Stimulated activated CD4-positive, alpha-beta T cell treated with anti-CD3 and anti-CD28 coated beads, Interleukin-1b, Interleukin-23, amount 100 ng/mL, for 24 hours (primary cell): ENCODE measurements at regions not wholly inside any gene's neighbourhood (a gene's known extent, or its start where the extent isn't known, plus 50 kb on each side); places are given as distances from the start of the nearest gene placed in this dataset.

ENCODE experiments used
- DNase-seq, 4 experiments: peaks; one replicate each; pipeline ENCODE4 v3.0.0-alpha.2; 2020; ENCODE audit warnings: low read depth in 4 of 4, low spot score in 1 of 4

DNA sequence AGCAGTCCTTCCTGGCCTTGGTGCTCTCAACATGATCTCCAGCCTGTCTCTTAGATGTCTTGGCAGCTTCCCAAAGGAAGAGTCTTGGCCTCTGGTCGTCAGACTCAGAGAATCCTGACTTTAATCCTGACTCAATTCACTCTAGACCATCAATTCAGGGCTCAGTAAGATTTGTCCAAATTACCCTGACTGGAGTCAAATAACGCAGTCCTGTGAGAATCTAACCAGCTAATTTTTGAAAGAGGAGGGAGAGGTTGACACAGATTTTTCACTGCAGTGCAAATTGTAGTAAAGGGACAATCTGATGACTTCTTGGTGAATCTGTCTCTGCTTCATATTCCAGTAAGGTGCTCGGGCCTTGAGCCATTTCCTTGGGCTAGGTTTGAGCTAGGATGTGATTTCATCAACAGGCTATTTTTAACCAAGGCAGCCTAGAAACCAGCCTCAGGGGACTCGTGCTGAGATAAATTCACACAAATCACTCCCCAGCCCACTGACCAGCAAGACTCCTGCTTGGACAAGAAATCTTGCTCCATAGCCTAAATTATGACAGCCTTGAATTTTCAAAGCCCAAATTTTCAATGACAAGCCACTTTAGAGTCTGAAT is 257.4 kb downstream of the ENC1 start:
- no peak for DNase-seq

DNA sequence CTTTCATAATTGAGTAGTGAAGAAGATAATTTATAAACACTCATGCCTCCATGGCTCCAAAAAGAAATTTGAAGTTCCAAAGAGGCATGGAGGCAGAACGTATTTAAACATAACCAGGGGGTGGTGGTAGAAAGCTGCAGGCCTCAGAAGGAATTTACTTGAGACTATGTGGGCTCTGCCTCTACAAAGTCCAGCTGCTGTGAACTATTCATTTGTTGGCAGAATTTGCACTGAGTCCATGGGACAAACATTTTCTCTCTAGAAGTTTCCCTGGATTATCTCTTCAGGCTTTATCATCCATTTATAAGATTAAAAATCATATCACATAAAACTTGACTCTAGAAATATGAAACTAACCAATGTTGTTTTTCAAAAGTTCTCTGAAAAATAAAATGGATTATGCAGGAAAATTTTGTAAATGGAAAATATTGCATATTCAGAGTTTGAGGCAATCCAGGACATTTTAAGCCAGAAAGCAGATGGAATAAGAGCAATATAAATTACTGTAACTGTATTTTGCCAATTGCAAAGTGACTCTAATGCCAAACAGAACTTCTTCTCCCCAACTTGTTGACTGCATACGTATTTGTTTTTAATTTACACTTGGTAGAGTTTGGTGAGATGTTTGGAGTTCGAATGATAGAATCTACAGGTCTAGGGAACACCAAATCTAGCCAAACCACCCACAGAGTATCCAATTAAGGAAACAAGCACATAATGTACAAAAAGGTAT is 258.2 kb downstream of the ENC1 start:
- DNase-seq = no peak

DNA sequence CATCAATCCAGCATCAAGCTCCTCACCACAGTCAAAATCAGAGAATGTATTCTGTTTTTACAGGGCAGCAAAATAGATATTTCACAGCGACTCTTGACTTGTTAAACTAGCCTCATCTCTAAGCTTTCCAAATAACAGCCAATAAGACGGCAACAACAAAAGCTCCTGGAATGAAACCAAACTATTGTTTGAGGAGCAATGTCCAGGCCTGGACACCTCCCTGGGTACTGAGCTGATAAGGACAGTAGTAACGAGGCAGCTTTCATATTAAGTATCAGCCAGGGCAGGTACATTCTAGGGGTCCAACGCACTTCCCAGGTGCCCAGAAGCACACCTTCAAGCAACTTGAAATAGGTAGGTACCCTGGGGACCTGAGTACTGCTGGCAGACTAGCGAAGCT is 260.3 kb downstream of the ENC1 start:
- DNase-seq = no peak

DNA sequence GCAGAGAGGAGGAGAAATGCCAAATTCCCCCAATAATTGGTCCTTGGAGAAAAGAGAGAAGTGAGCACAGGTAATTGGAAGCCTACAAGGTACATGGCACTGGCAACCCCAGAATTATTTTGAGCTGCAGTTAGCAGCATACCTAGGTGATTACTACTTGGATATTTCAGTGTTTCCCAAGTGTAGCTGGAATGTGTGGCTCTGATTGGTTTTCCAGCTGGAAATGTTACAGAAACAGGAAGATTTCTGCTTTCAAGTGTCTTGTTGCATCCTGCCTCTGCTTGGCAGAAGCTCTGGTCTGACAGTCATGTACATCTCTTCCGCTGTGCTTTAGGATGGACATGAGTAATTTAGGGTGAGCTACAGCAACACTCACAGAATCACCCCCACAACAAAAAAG is 262.1 kb downstream of the ENC1 start:
- no peak for DNase-seq

DNA sequence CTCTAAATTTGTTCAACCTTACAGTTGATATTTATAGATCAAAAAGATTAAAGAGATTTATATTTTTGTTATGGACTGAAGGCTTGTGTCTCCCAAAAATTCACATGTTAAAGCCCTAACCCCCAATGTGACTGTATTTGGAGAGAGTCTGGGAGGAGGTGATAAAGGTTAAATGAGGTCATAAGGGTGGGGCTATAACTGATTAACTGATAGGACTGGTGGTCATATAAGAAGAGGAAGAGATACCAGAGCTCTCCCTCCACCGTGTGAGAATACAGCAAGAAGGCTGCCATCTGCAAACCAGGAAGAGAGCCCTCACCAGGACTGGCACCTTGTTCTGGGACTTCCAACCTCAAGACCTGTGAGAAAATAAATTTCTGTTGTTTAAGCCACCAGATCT is 264.3 kb downstream of the ENC1 start:
- DNase-seq = no peak

DNA sequence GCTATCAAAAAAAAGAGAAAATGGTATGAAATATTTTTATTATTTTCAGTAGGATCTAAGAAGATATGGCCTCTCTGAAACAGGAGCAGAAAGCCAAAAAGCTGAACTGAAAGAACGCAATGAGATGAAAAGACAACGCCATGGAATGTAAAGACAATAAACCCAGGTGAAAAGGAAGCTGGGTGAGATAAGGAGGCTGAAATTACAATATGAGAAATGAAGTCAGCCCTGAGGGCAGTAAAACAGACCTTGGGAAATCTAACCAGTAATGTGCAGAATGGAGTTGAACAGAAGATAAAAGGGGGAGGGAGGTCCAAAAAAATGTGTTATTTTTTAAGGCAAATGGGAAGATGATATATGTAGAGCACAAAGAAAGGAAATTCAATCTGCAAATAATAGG is 265.3 kb downstream of the ENC1 start:
- DNase-seq = no peak

DNA sequence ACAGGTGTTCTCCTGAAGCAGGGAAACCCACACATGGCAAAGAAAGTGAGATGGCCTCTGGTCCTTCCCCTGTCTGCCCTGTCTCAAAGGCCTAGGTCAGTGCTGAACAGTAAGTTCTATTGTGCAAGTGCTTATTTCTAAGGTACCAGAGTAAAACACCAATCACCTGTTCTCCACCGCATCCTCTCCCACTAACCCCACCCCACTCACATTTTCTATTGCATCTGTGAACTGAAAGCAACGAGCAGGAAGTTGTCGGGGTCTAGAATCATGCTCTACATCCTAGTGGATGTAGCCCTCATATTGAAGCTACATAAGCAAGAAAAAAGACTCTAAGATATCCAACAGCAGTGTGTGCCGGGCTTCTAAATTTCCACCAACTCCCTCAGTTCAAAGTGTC is 265.9 kb downstream of the ENC1 start:
- no peak for DNase-seq

DNA sequence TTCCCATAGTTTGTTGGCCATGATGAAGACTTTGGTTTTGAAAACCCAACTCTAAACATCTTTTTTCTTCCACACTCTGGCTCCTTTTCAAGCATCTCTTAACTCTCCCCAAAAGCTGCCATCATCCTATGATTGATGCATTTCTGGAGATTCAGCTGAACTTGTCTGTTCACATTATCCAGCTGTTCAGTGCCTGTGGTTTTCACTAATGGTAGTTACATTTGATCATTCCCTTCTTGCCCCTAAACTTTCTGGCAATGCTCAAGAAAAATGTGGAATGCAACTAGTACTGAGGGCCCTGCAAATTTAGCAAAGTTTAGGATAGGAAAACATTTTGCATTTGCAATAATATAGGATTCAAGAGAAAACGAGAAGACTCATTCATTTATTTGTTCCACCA is 267.5 kb downstream of the ENC1 start:
- no peak for DNase-seq

DNA sequence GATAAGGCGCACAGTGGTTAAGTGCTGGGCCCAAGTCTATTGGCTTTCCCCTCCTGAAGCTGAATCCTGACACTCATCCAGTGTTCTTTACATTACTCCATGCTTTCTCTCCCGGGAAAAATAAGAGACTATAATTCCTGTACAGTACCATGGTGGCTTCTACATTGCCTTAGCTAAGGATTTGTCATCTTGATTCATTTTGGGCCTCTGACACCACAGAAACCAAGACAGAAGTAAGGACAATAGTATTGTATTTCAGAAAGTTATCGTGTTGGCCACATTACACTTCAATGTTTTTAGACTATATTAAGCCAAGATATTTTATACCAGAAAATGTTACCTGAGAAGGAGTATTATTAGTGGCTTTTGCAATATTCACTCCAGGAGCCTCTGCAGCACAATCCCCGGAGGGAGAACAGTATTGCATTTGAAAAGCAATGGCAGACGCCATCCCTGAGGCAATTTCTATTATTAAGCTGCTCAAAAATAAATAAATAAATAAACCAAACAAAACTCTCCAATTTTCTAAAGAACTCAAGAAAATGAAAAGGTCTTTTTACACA is 267.9 kb downstream of the ENC1 start:
- no peak for DNase-seq

DNA sequence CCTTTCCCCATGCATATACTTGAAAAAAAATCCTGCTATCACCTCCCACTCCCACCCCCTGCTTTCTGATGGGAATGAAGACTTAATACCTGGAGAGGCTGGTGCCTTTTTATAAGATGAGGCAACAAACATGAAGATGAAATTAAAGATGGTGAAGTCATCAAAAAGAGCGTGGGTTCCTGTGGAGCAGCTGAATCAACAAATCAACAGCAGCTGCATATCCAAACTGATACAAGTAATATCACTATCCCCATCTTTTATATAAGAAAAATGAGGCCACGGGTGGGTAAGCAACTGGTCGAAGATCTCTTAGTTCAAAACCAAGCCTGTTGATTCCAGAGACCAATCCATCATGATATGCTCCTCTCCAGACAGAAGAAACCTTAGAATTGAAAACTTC is 268.5 kb downstream of the ENC1 start:
- DNase-seq = no peak

DNA sequence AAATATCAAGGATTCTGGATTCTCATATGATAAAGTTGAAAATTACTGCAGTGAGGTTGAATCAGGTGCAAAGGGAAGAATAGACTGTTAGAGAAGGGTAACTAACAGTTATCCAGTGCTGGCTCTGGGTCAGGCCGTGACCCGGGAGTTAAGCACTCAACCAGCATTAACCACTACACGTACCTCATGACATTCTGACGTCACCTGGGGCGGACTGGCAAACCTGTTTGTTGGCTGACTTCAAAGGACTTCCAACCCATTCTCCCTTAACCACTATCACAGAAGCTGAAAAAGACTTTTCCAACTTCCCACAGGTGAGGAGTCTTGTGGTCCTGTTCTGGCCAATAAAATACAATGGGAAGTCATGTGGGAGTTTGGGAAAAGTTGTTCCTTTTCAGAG is 268.9 kb downstream of the ENC1 start:
- no peak for DNase-seq

DNA sequence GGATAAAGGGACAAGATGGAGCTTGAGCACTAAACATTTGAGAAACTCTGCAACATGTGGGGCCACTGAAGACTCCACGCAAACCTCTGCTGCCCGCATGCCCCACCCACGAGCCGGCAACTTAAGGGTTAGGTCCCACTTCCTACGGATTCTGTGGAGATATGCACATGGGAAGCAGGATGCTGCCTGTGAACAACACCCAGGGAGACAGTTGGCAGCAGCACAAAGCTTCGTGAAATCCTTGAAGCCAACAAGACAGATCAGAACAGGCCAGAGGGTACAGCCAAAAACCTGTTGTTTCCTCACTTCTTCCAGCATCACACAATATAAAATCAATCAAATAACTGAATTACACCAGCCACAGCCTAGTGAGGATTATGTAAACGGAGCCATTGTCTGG is 270.4 kb downstream of the ENC1 start:
- no peak for DNase-seq

DNA sequence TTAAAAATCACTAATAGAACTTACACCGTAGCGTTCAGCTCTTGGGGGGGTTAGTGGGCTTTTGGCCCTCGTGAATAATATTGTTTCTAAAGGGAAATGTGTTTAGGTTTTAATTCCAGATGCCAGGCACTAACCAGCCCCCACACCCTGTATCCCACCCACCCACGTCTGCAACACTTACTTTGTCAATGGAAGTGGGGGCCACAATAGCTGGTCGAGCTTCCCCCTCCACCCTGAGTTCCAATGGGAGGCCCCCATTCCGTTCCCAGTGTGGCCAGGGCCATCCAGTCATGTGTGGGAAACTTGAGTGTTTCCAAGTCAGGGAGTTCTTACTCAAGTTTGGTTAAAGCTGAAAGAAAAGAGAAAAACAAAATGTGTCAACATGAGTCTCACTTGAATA is 271.4 kb downstream of the ENC1 start:
- no peak for DNase-seq

DNA sequence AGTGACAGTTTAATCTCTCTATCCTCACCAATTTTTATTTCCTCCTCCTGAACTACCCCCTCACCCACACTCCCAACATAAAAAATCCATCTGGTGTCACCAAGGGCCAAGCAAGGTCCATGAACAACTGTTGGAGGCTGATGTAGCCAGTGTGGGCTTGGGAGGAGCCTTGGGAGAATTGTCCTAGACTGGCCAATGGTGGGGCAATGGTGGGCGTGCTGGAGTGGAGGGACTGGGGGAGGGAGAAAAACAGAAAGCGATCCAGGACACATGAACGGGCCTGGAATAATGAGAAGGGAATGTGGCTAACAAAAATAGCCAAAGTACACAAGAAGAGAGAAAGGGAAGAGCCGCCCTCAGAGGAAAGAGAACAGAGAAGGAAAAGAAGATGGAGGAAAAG is 272.6 kb downstream of the ENC1 start:
- no peak for DNase-seq

DNA sequence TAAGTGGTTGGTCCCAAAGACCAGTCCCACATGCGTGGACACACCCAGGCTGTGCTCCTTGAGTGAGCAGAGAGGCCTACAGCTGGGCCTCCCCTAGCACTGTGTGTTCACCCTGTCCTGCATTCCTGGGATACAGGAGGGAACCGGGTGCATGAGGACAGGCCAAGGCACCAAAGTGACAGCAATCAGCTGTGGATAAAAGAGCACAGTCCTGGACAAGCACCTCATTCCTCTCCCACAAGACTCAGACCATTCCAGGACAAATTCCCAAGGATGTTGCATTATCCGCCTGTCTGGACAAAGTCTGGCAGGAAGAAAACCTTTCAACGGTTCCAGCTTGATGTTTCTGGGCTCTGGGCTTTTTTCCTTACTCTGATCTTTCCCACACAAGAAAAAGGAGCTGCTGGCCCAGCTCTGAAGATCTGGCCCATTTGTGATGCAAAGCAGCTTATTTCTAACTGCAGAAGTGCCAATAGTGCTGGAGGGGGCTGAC is 273.2 kb downstream of the ENC1 start:
- no peak for DNase-seq

DNA sequence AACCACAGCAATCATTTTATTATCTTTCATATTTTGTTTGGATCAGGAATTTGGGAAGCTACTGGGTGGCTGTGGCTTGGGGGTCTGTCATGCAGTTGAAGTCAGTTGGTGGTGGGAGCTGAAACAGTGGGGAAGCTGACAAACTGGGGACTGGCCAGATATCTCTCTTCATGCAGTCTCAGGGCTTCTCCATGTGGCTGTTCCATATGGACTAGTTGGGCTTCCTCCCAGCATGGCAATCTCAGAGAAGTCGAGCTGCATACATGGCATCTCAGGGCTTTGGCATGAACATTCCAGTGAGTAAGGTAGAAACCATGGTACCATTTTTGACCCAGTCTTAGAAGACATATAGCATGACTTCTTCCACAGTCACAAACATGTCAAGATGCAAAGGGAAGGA is 274.8 kb downstream of the ENC1 start:
- no peak for DNase-seq

DNA sequence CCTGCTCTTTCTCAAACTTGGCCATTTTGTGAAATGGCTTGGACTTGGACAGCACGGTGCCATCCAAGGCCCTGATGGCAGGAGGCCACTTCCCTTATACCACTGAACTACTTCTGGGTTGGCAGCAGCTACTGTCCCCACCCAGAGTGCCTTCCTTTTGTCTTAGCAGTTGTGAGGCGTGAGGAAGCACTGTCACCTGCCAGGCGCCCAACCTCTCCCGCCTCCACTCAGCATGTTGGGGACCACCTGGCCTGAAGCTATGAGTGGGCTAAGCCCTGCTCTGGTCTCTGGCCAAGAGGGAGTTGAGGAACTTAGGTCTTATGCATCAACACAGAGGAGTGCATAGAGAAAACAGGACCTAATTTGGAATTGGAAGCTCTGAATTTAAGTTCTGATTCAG is 276.0 kb downstream of the ENC1 start:
- no peak for DNase-seq

DNA sequence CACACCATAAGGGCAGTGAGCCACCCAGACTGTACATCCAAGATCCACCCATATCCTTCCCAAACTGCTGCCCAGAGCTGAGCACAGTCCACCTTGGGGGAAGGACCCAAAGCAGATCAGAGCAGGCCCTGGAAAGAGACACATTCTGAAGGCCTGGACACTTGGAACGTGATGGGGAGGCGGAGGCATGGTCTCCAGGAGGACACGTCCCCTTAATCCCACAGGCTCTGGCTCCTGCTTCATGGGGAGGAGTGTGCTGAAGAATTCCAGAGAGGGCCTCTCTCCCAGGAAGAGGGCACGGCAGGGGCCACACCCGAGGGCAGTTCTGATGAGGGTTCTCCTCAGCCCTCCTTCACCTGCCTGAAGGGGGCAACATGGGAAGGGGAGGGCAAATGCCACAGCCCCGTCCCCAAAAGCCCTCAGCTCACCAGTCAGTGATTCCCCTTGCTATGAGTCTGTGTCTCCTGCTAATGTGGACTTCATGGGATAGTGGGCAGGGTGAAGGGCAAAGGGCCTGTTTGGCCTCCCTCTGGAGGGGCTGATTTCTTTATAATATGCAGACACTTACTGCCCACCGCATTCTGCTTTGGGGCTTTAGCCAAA is 276.8 kb downstream of the ENC1 start:
- DNase-seq = no peak

DNA sequence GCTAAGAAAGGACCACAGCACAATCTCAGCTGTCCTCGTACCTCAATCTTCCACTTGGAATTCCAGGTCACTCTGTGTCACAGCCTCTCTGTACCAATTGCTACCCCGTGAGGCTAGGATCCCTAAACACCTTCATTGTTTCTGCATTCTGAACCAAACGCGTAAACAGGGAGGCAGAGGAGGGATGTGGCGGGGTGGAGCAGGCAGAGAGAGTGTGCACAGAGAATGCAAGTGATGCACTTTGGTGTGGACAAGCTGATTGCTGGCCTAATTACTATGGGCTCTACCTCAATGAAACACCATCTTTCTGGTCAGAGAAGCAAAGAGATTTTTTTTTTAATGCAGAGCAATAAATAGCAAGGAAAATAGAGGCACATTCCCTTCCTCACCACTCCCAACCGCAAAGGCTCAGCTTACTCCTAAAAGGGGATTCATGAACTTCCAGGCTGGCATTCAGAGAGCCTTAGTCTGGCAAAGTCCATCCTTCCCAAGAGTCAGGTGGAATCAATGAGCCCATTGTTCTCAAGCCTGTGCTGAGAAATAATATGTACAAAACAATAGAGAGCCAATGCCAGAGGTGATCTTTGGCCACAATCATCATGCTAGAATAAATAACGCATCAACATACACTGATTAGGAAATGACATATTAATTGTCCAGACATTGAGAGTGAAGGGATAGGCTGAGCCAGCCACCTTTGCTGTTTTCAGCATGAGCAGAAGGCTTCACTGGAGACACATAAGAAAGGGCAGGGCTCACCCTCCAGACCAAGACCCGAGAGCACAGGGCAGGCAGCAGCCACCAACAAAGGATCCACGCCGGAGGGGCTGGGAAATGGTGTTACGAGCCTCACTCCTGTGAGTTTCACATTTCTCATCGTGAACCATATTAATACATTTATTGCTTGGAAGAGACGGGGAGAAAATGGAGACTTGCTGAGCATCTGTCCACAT is 278.8 kb downstream of the ENC1 start:
- no peak for DNase-seq

DNA sequence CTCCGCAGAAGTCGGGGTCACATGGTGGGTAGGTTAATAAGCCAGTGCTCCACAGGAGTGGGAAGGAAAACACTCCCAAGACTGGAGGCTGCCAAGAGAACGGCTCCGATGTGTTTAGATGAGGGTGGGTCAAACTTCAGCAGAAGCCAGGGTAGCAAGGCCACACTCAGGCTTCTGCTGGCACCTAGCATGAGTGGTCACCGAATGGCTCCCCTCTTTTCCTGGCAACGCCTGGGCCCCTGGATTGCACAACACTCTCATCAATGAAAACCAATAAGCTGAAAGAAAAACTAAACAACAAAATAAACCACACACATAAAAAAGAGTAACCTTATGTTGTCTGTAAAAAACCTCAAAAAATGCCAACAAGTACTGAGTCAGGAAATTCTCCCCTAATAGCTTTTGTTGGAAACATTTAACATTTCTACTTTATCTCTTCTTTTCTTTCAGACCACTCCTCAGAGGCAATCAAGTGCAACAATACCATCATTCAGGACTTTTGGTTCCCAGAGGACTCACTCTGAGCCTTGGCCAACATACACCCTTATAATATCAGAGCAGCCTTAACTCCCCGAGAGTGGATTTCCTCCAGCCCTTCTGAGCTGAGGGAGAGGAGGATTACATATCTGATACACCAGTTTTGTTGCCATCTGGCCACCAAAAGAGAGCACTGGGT is 279.9 kb downstream of the ENC1 start:
- no peak for DNase-seq

DNA sequence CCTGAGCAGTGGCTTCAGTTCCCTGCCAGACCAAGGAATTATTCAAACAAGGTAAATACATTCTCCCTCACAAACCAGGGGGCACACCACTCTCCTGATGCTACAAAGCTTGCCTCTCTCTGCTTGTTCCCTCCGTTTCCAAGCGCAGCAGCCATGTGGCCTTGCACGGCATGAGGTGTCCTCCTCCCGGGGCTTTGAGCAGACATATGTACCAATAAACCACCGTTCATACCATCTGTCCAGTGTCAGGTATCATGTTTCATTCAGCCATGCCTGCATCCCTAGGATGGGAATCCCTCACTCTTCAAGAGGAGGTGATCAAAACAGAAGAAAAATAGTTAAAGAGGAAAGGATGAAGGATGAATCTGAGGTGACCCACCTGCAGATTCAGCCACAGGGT is 282.7 kb downstream of the ENC1 start:
- no peak for DNase-seq
